Stimulated activated CD8-positive, alpha-beta memory T cell treated with anti-CD3 and anti-CD28 coated beads, Interleukin-7, amount 100 ng/mL, for 48 hours (primary cell): ENCODE measurements at regions not wholly inside any gene's neighbourhood (a gene's known extent, or its start where the extent isn't known, plus 50 kb on each side); places are given as distances from the start of the nearest gene placed in this dataset.
"Not testable (repeated sequence)": the region's sequence is repeated elsewhere in the genome, so short reads cannot be mapped to it uniquely, and the experiment has no call there.

Experiments used
- DNase-seq, 2 donors: peaks; one replicate each; pipeline ENCODE4 v3.0.0-alpha.2; 2020; ENCODE audit warnings: low read depth in 1 of 2; ENCODE audit errors: extremely low read depth in 1 of 2

DNA sequence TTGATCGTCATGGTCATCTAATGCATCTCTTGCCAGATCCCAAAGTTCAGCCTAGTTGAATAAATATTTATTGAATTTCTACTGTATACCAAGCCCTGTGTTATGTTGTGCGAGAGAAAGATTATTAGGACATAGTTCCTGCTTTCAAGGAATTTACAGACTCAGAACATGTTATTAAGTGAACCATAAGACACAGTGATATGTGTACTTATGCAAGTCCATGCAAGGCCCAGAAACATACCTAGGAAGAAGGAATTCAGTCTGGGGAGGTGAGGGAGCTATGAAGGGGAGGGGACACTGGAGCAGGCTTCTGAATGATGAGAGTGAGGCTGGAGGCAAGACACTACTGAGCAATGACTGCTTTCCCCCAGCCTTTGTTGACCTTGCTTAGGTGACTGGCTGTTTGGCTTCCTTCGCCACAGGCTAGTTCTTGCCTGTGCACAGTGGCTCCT lies 81.4 kb downstream of the ACAA2 start:
- no peak for DNase-seq

DNA sequence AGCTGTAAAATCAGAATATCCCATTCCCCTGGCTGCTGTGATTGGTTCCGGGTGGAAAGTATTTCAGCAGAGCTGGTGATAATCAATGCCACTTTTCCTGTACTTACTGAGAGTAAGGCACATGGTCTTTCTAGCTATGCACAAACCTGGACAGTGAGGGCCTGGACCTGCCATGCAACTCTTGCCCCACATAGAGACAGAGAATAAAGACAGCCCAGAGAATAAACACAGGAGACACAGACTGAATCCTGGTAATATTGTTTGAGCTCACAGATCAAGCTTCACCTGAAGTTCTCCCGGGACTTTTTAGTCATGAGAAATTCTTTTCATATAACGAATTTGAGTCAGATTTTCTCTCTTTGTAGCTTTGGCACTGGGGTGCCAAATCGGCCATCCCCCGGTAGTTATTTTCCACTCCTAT lies 81.9 kb downstream of the ACAA2 start:
- DNase-seq, result no peak

DNA sequence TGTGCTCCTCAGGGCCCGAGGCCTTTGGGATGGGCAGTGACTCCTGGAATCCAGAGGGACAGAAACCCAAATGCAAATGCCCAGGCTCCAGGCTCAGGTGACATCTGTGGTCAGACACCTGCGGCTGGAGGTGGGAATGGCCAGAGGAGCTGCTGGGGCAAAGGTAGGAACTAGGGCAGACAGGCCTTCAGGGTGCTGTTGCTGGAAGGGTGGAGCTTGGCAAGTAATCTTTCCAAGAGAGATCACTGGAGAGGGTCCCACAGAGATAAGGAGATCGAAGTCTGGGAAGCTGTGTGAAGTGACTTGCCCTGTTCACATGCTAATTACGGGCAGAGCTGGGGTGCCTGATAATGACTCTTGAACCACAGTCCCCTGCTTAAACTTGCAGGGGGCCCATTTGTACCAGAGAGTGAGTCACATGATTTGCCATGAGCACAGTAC lies 82.4 kb downstream of the ACAA2 start:
- no peak for DNase-seq

DNA sequence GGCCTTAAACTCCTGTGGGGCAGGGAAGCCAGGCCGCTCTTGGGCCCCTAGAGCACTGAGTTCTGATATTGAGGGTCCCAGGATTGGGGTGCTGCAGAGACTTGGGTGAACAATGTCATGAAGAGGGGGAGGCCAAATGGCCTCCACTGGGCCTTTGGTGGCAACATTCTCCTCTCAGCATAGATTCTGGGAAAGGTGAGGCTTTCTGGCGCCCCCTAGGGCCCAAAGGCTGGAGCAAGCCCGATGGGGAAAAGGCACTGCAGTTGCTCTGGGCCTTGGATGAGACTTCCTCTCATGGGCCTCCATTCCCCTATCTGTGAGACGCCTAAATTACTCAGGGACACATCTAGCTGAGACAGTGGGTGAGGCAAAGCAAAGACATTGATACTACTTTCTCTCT lies 84.8 kb downstream of the ACAA2 start:
- peak in 1 of 2 donors; percentile 29 for DNase-seq

DNA sequence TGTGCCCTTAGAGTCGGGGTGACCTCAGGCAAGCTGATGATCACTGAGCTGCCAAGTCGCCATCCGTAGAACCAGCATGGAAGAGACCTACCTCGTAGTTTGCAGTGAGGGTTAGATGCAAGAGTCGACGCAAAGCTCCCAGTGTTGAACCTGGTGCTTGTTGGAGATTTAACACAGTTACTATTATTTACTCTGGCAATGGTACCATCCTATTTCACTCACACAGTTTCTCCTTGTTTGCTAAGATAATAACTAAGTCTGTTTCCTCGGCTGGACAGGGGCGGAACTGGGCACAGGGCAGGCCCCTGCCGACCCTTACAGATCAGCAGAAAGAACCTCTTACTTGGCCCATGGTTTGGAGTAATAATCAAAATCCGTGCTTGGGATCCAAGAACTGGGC lies 85.5 kb downstream of the ACAA2 start:
- DNase-seq, result no peak

DNA sequence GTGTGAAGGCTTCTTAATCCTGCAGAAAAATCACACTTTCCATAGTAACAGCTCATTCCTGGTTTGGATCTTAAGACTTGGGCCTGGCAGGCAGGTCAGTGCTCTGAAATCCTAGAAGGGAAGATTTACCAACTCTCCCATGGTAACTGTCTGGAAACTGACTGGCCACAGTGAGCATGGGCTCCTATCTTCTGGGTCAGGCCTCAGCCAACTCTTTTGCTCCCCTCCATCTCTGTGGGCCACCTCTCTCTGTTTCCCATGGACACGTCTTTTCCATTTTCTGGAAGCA lies 86.7 kb downstream of the ACAA2 start:
- DNase-seq, result no peak

DNA sequence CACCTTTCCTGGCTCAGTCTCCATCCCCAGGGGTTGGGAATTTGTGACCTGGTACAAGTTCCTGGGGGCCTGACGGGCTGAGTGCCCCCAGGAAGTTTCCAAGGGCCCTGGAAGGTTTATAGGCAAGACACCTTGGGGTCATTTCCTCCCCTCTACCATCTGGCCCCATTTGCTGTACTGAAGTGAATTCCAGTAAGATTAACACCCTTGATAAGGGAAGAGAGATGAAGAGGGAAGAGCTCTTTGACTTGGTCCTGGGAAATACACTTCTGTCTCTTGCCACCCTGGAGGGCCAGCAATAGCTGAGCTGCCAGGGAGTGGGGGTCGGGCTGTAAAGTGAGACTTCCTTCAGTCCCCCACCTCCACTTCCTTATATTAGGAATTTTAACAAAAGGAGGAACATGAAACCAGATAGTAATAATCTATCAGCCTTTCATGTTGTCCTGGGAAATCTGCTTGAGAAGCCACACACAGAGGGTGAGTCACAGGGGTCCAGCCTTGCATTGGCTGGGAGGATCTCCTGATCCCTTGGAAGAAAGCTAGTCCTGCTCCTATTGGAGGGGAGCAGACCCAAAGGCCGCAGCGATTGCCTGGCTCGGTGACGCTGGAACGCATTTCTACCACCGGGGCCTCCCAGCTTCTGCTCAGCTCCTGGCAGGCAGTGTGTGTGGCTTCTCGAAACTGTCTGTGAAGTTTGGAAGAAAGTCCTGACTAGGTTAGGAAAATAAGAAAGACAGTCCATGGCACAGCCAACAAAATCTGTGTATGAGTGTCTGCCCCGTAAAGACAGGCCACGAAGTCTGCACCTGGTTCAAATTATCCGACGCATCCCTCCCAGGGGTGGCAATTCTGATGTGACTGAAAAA lies 87.3 kb downstream of the ACAA2 start:
- DNase-seq, result no peak

DNA sequence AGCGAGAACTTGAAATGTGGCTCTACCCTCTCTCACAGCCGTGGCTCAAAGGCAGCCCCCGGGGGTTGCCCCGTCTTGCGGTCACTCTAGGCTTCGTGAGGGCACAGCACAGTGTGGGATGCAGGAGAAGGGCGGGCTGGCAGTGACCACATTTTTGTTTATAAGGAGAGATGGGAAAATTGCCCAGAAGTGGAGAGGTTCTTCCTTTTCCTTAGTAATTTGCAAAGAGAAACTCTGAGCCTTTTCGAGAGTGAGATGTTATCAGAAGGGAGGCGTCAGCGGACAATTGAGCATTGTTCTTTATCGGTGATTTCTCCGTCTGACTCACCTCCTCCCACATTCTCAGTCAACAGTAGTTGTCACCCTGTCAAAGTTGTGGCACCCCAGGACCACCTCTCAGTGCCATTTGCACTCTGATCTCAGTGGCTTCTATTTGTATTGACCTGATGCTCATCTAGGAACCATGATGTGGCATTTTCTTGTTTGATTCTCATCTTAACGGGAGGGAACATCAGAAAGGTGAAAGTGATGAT lies 89.6 kb downstream of the ACAA2 start:
- peak in 1 of 2 donors; percentile 29 for DNase-seq

DNA sequence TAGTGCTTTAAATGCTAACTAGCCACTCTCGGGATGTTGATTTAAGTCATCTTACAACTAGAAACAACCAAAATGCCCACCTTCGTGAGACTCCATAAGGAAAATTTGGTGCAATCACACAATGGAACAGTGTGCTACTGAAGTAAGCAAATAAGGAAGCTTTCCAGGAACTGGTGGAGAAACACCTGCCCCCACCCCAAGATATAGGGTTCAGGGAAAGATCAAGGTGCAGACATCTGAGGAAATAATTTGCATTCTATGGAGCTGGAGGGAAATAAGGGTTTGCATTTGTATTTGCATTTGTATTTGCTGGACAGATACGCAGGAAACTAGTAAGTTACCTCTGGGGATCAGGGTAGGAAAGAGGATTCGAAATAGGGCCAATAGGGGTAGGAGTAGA lies 90.9 kb downstream of the ACAA2 start:
- DNase-seq, result no peak

DNA sequence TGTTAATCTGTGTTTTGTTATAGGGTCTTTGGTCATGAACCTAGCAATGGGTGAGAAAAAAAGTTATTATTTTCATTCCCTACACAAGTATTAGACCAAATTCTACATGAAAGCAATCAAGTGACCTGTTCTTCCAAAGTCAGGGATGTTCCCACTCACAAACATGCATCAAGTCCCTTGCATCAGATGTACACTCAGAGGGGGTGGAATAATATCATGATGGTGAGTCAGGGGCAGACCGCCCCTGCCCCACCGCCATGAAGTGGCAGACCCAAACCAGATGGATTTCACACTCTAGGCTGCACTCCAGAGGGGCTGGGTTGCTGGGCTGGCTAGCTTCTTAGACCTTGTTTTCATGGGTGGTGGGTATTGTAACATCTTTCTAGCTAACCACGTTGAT lies 91.4 kb downstream of the ACAA2 start:
- DNase-seq, result no peak

DNA sequence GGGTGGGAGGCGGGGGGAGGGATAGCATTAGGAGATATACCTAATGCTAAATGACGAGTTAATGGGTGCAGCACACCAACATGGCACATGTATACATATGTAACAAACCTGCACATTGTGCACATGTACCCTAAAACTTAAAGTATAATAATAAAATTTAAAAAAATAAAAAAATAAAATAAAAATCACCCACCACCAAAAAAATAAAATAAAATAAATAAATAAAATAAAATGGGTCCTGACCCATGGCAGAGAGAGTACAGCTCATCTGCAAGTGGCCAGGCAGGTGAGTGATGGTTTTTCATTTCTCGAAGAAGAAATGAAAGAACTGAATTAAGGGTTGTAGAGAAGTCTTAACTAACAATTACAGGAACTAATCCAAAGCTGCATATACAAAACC lies 92.4 kb downstream of the ACAA2 start:
- not testable (repeated sequence) for DNase-seq

DNA sequence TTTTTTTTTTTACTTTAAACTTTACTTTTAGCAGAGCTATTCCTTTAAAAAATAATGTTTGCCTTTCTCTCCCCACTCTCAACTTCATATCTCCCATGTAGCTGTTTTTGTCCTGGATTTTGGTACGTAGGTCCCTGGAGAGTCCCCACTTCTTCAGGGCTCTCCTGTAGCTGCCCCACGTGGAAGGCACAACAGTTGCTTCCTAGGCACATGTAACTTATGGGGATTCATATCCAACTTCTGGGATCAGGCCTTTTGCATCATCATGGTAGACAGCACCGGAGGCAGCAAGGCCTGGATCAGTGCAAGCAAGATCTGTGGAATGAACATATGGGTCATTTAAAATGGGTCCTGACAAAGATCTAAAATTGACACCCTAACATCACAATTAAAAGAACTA lies 95.7 kb downstream of the ACAA2 start:
- DNase-seq, result no peak

DNA sequence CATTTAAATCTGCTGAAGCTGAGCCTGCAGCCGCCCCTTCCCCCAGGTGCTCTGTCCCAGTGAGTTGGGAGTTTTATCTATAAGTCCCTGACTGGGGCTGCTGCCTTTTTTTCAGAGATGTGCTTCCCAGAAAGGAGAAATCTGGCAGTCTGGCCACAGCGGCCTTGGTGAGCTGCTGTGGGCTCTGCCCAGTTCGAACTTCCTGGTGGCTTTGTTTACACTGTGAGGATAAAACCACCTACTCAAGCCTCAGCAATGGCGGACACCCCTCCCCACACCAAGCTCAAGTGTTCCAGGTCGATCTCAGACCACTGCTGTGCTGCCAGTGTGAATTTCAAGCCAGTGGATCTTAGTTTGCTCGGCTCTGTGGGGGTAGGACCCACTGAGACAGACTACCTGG lies 97.3 kb downstream of the ACAA2 start:
- no peak for DNase-seq

DNA sequence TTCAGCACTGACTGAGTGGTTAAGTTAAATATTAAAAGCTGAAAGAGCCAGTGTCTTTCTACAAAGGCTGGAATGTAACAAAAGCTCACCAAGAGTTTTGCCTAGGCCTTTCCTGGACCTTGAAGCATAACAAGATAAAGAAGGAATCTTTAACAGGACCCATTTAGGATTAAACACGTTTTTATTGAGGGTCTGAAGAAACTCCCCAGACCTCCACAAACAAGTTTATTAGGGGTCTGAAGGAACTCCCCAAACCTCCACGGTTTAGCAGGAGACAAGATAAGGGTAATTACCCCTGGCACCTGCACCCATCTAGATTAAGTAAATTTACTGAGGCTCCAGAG lies 104.0 kb downstream of the ACAA2 start:
- DNase-seq, result no peak

DNA sequence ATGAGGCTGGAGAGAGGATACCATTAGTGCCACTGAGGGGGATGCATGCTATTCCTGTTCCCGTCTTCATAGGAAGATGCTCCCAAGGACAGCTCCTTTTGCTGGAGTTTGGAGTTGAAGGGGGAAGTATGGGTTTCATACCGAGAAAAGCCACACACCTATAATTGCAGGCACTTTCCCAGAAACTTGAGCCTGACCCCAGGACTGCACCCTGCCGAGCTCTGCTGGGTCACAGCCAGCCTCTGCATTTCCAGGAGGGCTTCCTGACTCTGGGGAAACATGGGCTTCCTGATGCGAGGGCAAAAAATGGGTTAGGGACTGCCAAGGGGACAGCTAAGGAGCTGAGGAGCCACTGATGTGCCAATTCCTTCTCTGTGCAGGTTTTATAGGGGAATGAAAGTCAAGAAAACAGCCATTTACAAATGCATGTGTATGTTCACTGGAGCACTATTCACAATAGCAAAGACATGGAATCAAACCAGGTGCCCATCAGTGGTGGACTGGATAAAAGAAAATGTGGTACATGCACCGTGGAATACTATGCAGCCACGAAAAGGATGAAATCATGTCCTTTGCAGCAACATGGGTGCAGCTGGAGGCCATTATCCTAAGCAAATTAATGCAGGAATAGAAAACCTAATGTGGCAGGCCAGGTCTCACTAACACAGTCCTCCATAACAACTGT lies 104.5 kb downstream of the ACAA2 start:
- DNase-seq, result no peak

DNA sequence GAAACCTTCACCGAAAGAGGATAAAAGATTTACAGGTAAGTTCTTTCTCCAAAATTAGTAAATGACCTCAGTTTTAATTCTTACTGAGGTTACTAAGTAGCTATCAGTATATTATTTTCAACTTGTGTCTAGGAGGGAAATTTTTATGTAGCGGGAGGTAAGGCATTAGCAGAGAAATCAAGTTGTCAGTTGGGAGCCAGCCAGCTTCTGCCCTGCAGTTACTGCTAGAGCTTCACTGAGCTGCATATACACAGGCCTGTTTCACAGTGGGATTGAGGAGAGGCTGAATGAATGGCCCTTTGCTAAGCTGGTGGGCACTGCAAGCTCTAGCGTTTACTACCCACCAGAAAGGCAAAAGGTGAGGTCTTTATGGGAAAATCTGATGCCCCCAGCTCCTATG lies 105.7 kb downstream of the ACAA2 start:
- DNase-seq, result no peak

DNA sequence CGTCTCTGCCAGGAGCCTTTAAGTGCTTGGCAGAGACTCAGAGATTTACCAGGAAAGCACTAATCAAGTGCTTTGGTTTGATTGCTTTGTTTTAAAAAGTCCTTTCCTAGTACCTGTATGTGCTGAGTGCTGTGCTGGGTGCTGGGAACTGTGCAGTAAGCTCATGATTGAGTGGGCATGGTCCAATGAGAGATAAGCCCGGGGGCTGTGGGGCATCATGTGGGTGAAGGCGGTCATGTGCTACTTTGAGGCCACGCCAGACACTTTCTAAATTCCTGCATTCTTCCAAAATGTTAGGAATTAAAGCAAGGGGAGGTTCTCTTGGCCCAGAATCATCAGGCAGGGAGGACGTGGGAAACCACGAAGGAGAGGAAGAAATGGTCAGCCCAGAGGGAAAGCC lies 109.0 kb downstream of the ACAA2 start:
- DNase-seq, result no peak

DNA sequence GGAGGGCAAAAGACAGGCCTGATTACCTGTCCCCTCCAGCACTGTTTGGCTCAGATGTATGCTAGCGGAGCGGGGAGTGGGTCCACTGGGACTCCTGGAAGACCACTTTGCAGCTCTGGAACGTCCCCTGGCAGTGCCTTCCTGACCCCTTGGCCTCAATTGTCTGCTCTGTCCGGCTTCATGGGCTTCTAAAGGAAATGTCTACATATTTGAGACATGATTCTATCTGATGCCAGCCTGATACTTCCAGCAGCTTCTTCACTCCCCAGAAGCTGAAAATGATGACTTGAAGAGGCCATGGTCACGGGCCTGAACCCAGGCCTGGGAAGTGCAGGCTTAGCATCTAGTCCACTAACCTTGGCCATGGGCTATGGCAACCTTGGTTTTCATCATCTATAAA lies 112.1 kb downstream of the ACAA2 start:
- DNase-seq, result no peak

DNA sequence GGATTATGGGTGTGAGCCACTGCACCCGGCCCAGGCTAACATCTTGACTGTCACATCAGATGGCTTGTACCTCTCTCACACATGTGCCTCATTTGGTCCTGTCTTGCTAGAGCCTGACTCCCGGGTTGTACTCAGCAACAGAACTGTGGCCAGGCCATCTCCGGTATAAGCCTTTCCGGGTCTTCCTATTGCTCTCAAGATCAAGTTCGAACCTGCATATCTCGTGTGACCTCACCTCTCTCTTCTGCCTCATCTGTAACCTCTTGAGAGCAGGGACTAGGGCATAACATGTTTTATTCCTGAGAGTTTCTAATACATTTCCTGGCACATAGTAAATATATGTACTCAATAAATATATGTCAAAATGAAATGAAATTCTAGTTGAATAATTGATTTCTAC lies 114.0 kb downstream of the ACAA2 start:
- DNase-seq, result no peak

DNA sequence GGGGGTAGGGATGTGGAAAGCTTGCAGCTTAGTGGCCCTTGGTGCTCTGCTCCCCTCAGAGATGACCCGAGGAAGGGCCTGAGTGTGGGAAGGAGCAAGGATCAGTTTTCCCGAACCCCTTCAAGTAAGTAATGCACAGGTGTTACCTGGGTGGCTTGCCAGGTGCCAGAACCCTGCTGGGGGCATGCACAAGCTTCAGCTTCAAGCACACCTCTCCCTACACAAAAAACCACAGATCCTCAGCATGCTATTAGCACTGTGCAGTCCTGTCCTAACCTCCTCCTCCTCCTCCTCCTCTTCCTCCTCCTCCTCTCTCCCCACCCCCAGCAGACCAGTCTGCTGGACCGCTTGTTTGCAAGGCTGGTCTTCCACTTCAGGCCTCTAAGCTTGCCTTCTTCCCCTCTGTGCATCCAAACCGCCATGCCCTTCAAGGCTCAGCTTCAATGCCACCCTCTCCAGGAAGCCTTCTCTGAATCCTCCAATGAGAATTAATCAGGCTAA lies 114.8 kb downstream of the ACAA2 start:
- no peak for DNase-seq

DNA sequence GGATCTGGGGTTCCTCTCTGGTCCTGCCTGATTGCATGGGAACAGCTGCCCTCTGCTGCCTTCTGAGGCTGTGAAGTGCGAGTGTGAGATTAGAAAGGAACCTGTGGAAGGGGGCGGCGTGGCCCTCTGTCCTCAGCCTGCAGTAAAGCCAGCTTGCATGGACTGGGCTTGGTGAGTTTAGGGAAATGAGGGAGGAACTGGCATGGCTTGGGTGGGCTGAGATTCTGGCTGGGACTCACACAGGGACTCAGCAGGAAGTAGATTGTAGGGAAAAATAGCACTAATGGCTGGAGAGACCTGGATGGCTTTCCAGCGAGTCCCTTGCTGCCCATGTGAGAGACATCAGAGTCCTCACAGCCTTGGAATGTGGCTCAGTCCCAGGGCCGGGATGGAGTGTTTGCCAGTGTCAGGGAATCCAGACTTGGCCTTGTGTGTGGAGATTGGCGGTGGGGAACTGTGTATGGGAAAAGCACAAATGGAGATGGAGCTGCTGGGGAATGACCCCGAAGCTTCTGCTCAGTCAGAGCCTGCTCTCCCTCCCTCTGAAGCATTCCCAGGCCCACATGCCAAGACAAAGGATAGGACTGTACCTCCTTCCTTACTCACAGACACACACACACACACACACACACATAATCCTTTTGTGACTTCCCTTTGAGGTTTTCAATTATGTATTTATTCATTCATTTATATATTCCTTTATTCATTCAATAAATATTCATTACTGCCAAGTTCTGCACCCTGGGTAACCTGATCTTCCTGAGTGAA lies 115.4 kb downstream of the ACAA2 start:
- no peak for DNase-seq
